ENCODE measurements at regions not wholly inside any gene's neighbourhood (a gene's known extent, or its start where the extent isn't known, plus 50 kb on each side); places are given as distances from the start of the nearest gene placed in this dataset.
"Not testable (repeated sequence)": the region's sequence is repeated elsewhere in the genome, so short reads cannot be mapped to it uniquely, and the experiment has no call there.

DNA sequence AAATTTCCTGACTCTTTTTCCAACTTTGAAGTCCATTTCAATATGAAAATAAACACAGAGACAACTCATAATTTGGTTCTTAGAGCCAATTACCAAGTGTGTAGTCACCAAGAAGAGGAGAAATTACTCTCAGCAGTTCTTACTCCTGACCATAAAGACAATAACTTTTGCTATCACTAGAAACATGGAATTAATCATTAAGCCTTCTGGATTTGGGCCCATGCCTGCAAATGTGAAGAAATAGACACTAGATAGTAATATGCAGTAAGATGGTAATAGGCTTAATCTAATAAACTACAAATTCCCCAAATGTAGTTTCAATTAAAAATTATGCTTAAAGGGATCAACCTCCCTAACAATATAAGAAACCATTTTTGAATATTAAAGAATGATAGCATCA is 185.1 kb upstream of the AGTR1 start:
- no peak overlapping the region for H3K9ac ChIP-seq (ENCODE audit: low read depth in 1 of 2, low read length in 2 of 2)

DNA sequence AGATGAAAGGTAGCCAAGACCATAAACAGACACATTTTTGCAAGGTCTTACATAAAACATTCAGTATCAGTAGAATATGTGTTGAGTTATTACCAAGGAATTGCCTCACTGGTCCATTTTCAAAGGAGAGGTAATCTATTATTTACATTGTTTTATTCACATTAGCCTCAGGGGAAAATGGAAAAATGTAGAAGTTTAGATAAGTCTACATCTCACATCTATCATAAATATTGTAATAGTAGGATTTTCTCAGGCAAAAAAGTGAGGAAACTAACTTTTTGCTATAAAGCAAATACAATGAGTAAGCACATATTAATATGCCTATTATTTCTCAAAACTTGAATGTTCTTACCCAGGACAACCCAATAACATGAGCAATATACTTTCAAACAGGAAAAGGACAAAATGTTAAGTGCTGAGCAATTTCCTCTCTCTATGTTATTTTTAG is 184.6 kb upstream of the AGTR1 start:
- Histone ChIP-seq H3K27me3 (ENCODE audit: control insufficient read depth in 2 of 2, insufficient read depth in 2 of 2, low read length in 2 of 2) (no peaks in the 10 kb centered on the region), H3K9me3 (ENCODE audit: control insufficient read depth in 2 of 2, low read length in 2 of 2) (no peaks in the 10 kb centered on the region), H3K4me3 (ENCODE audit: low read length in 2 of 2) (no peak overlapping the region), H3K9ac (ENCODE audit: low read depth in 1 of 2, low read length in 2 of 2) (no peak overlapping the region), H3K4me1 (ENCODE audit: control insufficient read depth in 2 of 2, insufficient read depth in 2 of 2, low read length in 2 of 2) (no peaks in the 10 kb centered on the region), H3K36me3 (ENCODE audit: control insufficient read depth in 2 of 2, insufficient read depth in 2 of 2, low read length in 2 of 2) (no peaks in the 10 kb centered on the region), H3K27ac (ENCODE audit: low read depth in 2 of 2, low read length in 2 of 2) (no peak overlapping the region)

More for the DNA sequence above, 185.1 kb upstream of the AGTR1 start:
- no peaks in the 10 kb centered on the region for H3K4me1 ChIP-seq (ENCODE audit: control insufficient read depth in 2 of 2, insufficient read depth in 2 of 2, low read length in 2 of 2)
- H3K4me3 ChIP-seq (ENCODE audit: low read length in 2 of 2) = no peak overlapping the region
- H3K27me3 ChIP-seq (ENCODE audit: control insufficient read depth in 2 of 2, insufficient read depth in 2 of 2, low read length in 2 of 2) = no peaks in the 10 kb centered on the region
- H3K36me3 ChIP-seq (ENCODE audit: control insufficient read depth in 2 of 2, insufficient read depth in 2 of 2, low read length in 2 of 2) = no peaks in the 10 kb centered on the region
- no peaks in the 10 kb centered on the region for H3K9me3 ChIP-seq (ENCODE audit: control insufficient read depth in 2 of 2, low read length in 2 of 2)
- no peak overlapping the region for H3K27ac ChIP-seq (ENCODE audit: low read depth in 2 of 2, low read length in 2 of 2)

- no peak overlapping the region for H3K9ac ChIP-seq (ENCODE audit: low read depth in 1 of 2, low read length in 2 of 2)
- H3K27ac ChIP-seq (ENCODE audit: low read depth in 2 of 2, low read length in 2 of 2) = no peak overlapping the region
- H3K4me3 ChIP-seq (ENCODE audit: low read length in 2 of 2) = no peak overlapping the region
Measured at GRCh38 chr3:148518520-148518919, 179.2 kb upstream of the AGTR1 start.

DNA sequence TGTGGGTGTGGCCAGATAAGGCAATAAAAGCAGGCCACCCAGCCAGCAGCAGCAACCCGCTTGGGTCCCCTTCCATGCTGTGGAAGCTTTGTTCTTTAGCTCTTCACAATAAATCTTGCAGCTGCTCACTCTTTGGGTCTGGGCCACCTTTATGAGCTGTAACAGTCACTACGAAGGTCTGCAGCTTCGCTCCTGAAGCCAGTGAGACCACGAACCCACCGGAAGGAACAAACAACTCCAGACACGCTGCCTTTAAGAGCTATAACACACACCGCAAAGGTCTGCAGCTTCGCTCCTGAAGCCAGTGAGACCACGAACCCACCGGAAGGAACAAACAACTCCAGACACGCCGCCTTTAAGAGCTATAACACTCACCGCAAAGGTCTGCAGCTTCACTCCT is 172.1 kb upstream of the AGTR1 start:
- H3K36me3 ChIP-seq (ENCODE audit: control insufficient read depth in 2 of 2, insufficient read depth in 2 of 2, low read length in 2 of 2) = not testable (repeated sequence)

More at GRCh38 chr3:148518520-148518919, 179.2 kb upstream of the AGTR1 start:
- Histone ChIP-seq H3K9me3 (ENCODE audit: control insufficient read depth in 2 of 2, low read length in 2 of 2) (no peaks in the 10 kb centered on the region), H3K36me3 (ENCODE audit: control insufficient read depth in 2 of 2, insufficient read depth in 2 of 2, low read length in 2 of 2) (no peaks in the 10 kb centered on the region), H3K27me3 (ENCODE audit: control insufficient read depth in 2 of 2, insufficient read depth in 2 of 2, low read length in 2 of 2) (no peaks in the 10 kb centered on the region), H3K4me1 (ENCODE audit: control insufficient read depth in 2 of 2, insufficient read depth in 2 of 2, low read length in 2 of 2) (no peaks in the 10 kb centered on the region)

GRCh38 chr3:148528024-148528423 is 169.7 kb upstream of the AGTR1 start:
- Histone ChIP-seq H3K4me1 (ENCODE audit: control insufficient read depth in 2 of 2, insufficient read depth in 2 of 2, low read length in 2 of 2) (no peaks in the 10 kb centered on the region), H3K9me3 (ENCODE audit: control insufficient read depth in 2 of 2, low read length in 2 of 2) (no peaks in the 10 kb centered on the region)

More for the DNA sequence above, 172.1 kb upstream of the AGTR1 start:
- H3K9ac ChIP-seq (ENCODE audit: low read depth in 1 of 2, low read length in 2 of 2); H3K27ac ChIP-seq (ENCODE audit: low read depth in 2 of 2, low read length in 2 of 2); H3K4me3 ChIP-seq (ENCODE audit: low read length in 2 of 2); H3K9me3 ChIP-seq (ENCODE audit: control insufficient read depth in 2 of 2, low read length in 2 of 2); H3K4me1 ChIP-seq (ENCODE audit: control insufficient read depth in 2 of 2, insufficient read depth in 2 of 2, low read length in 2 of 2); H3K27me3 ChIP-seq (ENCODE audit: control insufficient read depth in 2 of 2, insufficient read depth in 2 of 2, low read length in 2 of 2): not testable (repeated sequence)

GRCh38 chr3:148531836-148532235 is 165.9 kb upstream of the AGTR1 start:
- Histone ChIP-seq H3K4me1 (ENCODE audit: control insufficient read depth in 2 of 2, insufficient read depth in 2 of 2, low read length in 2 of 2) (no peaks in the 10 kb centered on the region), H3K27ac (ENCODE audit: low read depth in 2 of 2, low read length in 2 of 2) (no peak overlapping the region), H3K36me3 (ENCODE audit: control insufficient read depth in 2 of 2, insufficient read depth in 2 of 2, low read length in 2 of 2) (no peaks in the 10 kb centered on the region), H3K9me3 (ENCODE audit: control insufficient read depth in 2 of 2, low read length in 2 of 2) (no peaks in the 10 kb centered on the region), H3K9ac (ENCODE audit: low read depth in 1 of 2, low read length in 2 of 2) (no peak overlapping the region), H3K4me3 (ENCODE audit: low read length in 2 of 2) (no peak overlapping the region), H3K27me3 (ENCODE audit: control insufficient read depth in 2 of 2, insufficient read depth in 2 of 2, low read length in 2 of 2) (no peaks in the 10 kb centered on the region)

More at GRCh38 chr3:148528024-148528423, 169.7 kb upstream of the AGTR1 start:
- Histone ChIP-seq H3K27me3 (ENCODE audit: control insufficient read depth in 2 of 2, insufficient read depth in 2 of 2, low read length in 2 of 2) (no peaks in the 10 kb centered on the region), H3K9ac (ENCODE audit: low read depth in 1 of 2, low read length in 2 of 2) (no peak overlapping the region), H3K4me3 (ENCODE audit: low read length in 2 of 2) (no peak overlapping the region), H3K36me3 (ENCODE audit: control insufficient read depth in 2 of 2, insufficient read depth in 2 of 2, low read length in 2 of 2) (no peaks in the 10 kb centered on the region), H3K27ac (ENCODE audit: low read depth in 2 of 2, low read length in 2 of 2) (no peak overlapping the region)

GRCh38 chr3:148532326-148532725 is 165.4 kb upstream of the AGTR1 start:
- H3K4me3 ChIP-seq (ENCODE audit: low read length in 2 of 2) = no peak overlapping the region
- H3K27me3 ChIP-seq (ENCODE audit: control insufficient read depth in 2 of 2, insufficient read depth in 2 of 2, low read length in 2 of 2) = no peaks in the 10 kb centered on the region
- no peaks in the 10 kb centered on the region for H3K9me3 ChIP-seq (ENCODE audit: control insufficient read depth in 2 of 2, low read length in 2 of 2)
- no peaks in the 10 kb centered on the region for H3K36me3 ChIP-seq (ENCODE audit: control insufficient read depth in 2 of 2, insufficient read depth in 2 of 2, low read length in 2 of 2)
- no peaks in the 10 kb centered on the region for H3K4me1 ChIP-seq (ENCODE audit: control insufficient read depth in 2 of 2, insufficient read depth in 2 of 2, low read length in 2 of 2)
- no peak overlapping the region for H3K9ac ChIP-seq (ENCODE audit: low read depth in 1 of 2, low read length in 2 of 2)
- no peak overlapping the region for H3K27ac ChIP-seq (ENCODE audit: low read depth in 2 of 2, low read length in 2 of 2)

DNA sequence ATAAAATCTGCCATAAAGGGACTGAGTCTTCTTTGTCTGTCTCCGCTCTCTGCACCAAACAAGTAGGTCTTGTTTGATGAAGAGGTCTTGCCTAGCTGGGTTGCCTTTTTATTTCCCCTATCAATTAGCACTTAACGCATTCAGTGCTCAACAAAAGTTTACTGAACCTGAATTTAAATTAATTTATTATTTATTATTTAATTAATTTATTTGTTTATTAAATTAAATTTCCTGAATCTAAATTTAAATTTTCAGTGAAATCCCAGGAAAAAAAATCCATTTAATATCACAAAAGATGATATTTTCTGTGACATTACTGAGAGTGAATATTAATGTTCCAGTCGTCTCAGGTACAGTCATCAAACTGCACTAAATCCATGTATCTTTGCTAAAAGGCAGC is 164.9 kb upstream of the AGTR1 start:
- H3K4me3 ChIP-seq (ENCODE audit: low read length in 2 of 2) = no peak overlapping the region
- H3K4me1 ChIP-seq (ENCODE audit: control insufficient read depth in 2 of 2, insufficient read depth in 2 of 2, low read length in 2 of 2) = no peaks in the 10 kb centered on the region
- no peak overlapping the region for H3K9ac ChIP-seq (ENCODE audit: low read depth in 1 of 2, low read length in 2 of 2)
- no peaks in the 10 kb centered on the region for H3K9me3 ChIP-seq (ENCODE audit: control insufficient read depth in 2 of 2, low read length in 2 of 2)
- H3K27me3 ChIP-seq (ENCODE audit: control insufficient read depth in 2 of 2, insufficient read depth in 2 of 2, low read length in 2 of 2) = no peaks in the 10 kb centered on the region
- no peak overlapping the region for H3K27ac ChIP-seq (ENCODE audit: low read depth in 2 of 2, low read length in 2 of 2)
- H3K36me3 ChIP-seq (ENCODE audit: control insufficient read depth in 2 of 2, insufficient read depth in 2 of 2, low read length in 2 of 2) = no peaks in the 10 kb centered on the region

GRCh38 chr3:148534089-148534988 is 163.4 kb upstream of the AGTR1 start:
- H3K27ac ChIP-seq (ENCODE audit: low read depth in 2 of 2, low read length in 2 of 2) = no peak overlapping the region
- no peak overlapping the region for H3K9ac ChIP-seq (ENCODE audit: low read depth in 1 of 2, low read length in 2 of 2)
- no peak overlapping the region for H3K4me3 ChIP-seq (ENCODE audit: low read length in 2 of 2)
- no peaks in the 10 kb centered on the region for H3K4me1 ChIP-seq (ENCODE audit: control insufficient read depth in 2 of 2, insufficient read depth in 2 of 2, low read length in 2 of 2)
- H3K9me3 ChIP-seq (ENCODE audit: control insufficient read depth in 2 of 2, low read length in 2 of 2) = no peaks in the 10 kb centered on the region
- H3K36me3 ChIP-seq (ENCODE audit: control insufficient read depth in 2 of 2, insufficient read depth in 2 of 2, low read length in 2 of 2) = no peaks in the 10 kb centered on the region
- H3K27me3 ChIP-seq (ENCODE audit: control insufficient read depth in 2 of 2, insufficient read depth in 2 of 2, low read length in 2 of 2) = no peaks in the 10 kb centered on the region

GRCh38 chr3:148535001-148535400 is 162.7 kb upstream of the AGTR1 start:
- Histone ChIP-seq H3K36me3 (ENCODE audit: control insufficient read depth in 2 of 2, insufficient read depth in 2 of 2, low read length in 2 of 2) (no peaks in the 10 kb centered on the region), H3K4me3 (ENCODE audit: low read length in 2 of 2) (no peak overlapping the region), H3K9me3 (ENCODE audit: control insufficient read depth in 2 of 2, low read length in 2 of 2) (no peaks in the 10 kb centered on the region), H3K27ac (ENCODE audit: low read depth in 2 of 2, low read length in 2 of 2) (no peak overlapping the region), H3K4me1 (ENCODE audit: control insufficient read depth in 2 of 2, insufficient read depth in 2 of 2, low read length in 2 of 2) (no peaks in the 10 kb centered on the region), H3K27me3 (ENCODE audit: control insufficient read depth in 2 of 2, insufficient read depth in 2 of 2, low read length in 2 of 2) (no peaks in the 10 kb centered on the region), H3K9ac (ENCODE audit: low read depth in 1 of 2, low read length in 2 of 2) (no peak overlapping the region)

Measured in mucosa of rectum (tissue), 2 donors.